ENCODE measurements at regions not wholly inside any gene's neighbourhood (a gene's known extent, or its start where the extent isn't known, plus 50 kb on each side); places are given as distances from the start of the nearest gene placed in this dataset.

DNA sequence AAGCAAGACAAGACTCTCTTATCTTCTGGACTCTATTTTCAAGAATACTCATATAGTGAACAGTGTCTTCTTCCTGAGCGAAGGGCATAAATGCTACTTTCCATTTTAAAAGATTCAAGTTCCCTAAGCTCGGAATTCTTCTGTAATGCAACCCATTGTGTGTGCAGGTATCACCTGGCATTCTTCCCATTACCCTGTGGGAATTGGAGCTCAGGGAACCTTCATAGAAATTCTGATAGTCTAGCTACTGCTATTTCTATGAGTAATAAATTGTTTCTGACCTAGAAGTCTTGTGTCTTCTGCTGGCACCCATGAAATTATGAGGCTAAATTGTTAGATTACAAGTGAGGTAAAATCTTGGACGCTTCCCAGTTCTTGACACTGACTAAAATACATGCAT, 324.1 kb upstream of the DIPK2B start:
- Histone ChIP-seq H2AFZ (replicated peaks; ENCODE audit: low read length, poor library complexity) (no peak overlapping the region), H3K4me1 (ENCODE audit: control insufficient read depth, insufficient read depth, low read length) (no peaks in the 10 kb centered on the region; the same call in 1 of the 2 replicates), H4K8ac (ENCODE audit: low read depth in 2 of 2, low read length in 2 of 2) (no peak overlapping the region), H3K4ac (ENCODE audit: low read depth, low read length) (no peak overlapping the region), H4K5ac (ENCODE audit: low read depth, low read length) (no peak overlapping the region), H3K9me3 (ENCODE audit: control insufficient read depth, insufficient read depth, low read length) (no peaks in the 10 kb centered on the region), H2BK20ac (ENCODE audit: low read depth, low read length) (no peak overlapping the region), H3K18ac (ENCODE audit: low read depth, low read length) (peak overlapping the region; percentile 13; the same call in 1 of the 2 replicates), H4K91ac (ENCODE audit: insufficient read depth, low read depth, low read length) (no peak overlapping the region), H2BK120ac (ENCODE audit: low read depth, low read length) (no peak overlapping the region; the same call in 1 of the 2 replicates), H3K56ac (ENCODE audit: extremely low read depth, insufficient read depth, low read length) (no peak overlapping the region), H3K27me3 (ENCODE audit: control insufficient read depth, insufficient read depth, low read length) (peaks cover 3% of the 10 kb centered on the region), H2AK5ac (ENCODE audit: low read depth, low read length) (no peak overlapping the region), H3K23ac (ENCODE audit: low read depth, low read length) (no peak overlapping the region), H2AK9ac (replicated peaks; ENCODE audit: low read depth, low read length, poor library complexity) (no peak overlapping the region), H3K9ac (ENCODE audit: low read depth, low read length) (no peak overlapping the region), H3K36me3 (ENCODE audit: control insufficient read depth, insufficient read depth, low read length) (no peaks in the 10 kb centered on the region), H2BK5ac (ENCODE audit: low read depth, low read length, poor library complexity, severe bottlenecking) (no peak overlapping the region), H3K79me1 (ENCODE audit: low read depth in 1 of 2, low read length in 2 of 2) (no peaks in the 10 kb centered on the region; a peak in 1 of 4 replicates), H4K20me1 (ENCODE audit: insufficient read depth, low read length) (no peaks in the 10 kb centered on the region), H3K14ac (replicated peaks; ENCODE audit: low read depth, low read length) (no peak overlapping the region), H3K4me2 (ENCODE audit: low read depth, low read length) (no peak overlapping the region), H2BK15ac (ENCODE audit: low read depth, low read length) (no peak overlapping the region), H3K4me3 (ENCODE audit: insufficient read depth, low read depth, low read length) (no peak overlapping the region), H3K9me1 (ENCODE audit: insufficient read depth, low read length) (no peaks in the 10 kb centered on the region), H3K27ac (ENCODE audit: insufficient read depth, low read length) (no peak overlapping the region)
- no CpG with 5 or more reads among the region's 3 CpGs for WGBS, 2 experiments (ENCODE audit: extremely low coverage in 2 of 2, insufficient read length in 1 of 2)
- intact Hi-C loops (cut with micrococcal nuclease) (no loop called here), dilution Hi-C loops (cut with HindIII; ENCODE audit: low sequenced_read_pairs, unreplicated experiment) (no loop called here), in situ Hi-C loops (cut with MboI; ENCODE audit: low sequenced_read_pairs) (no loop called here)
- ChIA-PET CTCF (no interaction called here), POLR2A (ENCODE audit: unreplicated experiment) (no interaction called here)
- no TSS peak for BruUV-seq (replicated peaks)
- TF ChIP-seq MAZ (IDR thresholded peaks at IDR 0.05; ENCODE audit: borderline replicate concordance, low read depth, low read length), result no peak
- no peak for TF ChIP-seq FOS (IDR thresholded peaks at IDR 0.05; ENCODE audit: low read depth, low read length)
- TF ChIP-seq RCOR1 (IDR thresholded peaks at IDR 0.05; ENCODE audit: insufficient replicate concordance, low read length), result no peak
- TF ChIP-seq NFE2L2 (IDR thresholded peaks at IDR 0.05; ENCODE audit: low read depth, low read length), result no peak
- TF ChIP-seq BHLHE40 (IDR thresholded peaks at IDR 0.05; ENCODE audit: low read depth, low read length), result no peak
- TF ChIP-seq SMC3 (IDR thresholded peaks at IDR 0.05; ENCODE audit: low read depth, low read length), result no peak
- TF ChIP-seq, protein P1, sequence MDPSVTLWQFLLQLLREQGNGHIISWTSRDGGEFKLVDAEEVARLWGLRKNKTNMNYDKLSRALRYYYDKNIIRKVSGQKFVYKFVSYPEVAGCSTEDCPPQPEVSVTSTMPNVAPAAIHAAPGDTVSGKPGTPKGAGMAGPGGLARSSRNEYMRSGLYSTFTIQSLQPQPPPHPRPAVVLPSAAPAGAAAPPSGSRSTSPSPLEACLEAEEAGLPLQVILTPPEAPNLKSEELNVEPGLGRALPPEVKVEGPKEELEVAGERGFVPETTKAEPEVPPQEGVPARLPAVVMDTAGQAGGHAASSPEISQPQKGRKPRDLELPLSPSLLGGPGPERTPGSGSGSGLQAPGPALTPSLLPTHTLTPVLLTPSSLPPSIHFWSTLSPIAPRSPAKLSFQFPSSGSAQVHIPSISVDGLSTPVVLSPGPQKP (IDR thresholded peaks at IDR 0.05; ENCODE audit: borderline replicate concordance, low read depth, low read length), result no peak
- TF ChIP-seq, protein P2, sequence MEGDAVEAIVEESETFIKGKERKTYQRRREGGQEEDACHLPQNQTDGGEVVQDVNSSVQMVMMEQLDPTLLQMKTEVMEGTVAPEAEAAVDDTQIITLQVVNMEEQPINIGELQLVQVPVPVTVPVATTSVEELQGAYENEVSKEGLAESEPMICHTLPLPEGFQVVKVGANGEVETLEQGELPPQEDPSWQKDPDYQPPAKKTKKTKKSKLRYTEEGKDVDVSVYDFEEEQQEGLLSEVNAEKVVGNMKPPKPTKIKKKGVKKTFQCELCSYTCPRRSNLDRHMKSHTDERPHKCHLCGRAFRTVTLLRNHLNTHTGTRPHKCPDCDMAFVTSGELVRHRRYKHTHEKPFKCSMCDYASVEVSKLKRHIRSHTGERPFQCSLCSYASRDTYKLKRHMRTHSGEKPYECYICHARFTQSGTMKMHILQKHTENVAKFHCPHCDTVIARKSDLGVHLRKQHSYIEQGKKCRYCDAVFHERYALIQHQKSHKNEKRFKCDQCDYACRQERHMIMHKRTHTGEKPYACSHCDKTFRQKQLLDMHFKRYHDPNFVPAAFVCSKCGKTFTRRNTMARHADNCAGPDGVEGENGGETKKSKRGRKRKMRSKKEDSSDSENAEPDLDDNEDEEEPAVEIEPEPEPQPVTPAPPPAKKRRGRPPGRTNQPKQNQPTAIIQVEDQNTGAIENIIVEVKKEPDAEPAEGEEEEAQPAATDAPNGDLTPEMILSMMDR (conservative IDR thresholded peaks at IDR 0.05; ENCODE audit: low read depth, low read length), result no peak
- TF ChIP-seq, protein P3, sequence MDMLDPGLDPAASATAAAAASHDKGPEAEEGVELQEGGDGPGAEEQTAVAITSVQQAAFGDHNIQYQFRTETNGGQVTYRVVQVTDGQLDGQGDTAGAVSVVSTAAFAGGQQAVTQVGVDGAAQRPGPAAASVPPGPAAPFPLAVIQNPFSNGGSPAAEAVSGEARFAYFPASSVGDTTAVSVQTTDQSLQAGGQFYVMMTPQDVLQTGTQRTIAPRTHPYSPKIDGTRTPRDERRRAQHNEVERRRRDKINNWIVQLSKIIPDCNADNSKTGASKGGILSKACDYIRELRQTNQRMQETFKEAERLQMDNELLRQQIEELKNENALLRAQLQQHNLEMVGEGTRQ (IDR thresholded peaks at IDR 0.05; ENCODE audit: low read depth, low read length), result no peak
- TF ChIP-seq MXI1 (IDR thresholded peaks at IDR 0.05; ENCODE audit: borderline replicate concordance, low read depth, low read length), result no peak
- no peak for TF ChIP-seq CHD1 (IDR thresholded peaks at IDR 0.05; ENCODE audit: low read depth, low read length)
- no peak for TF ChIP-seq RAD21 (IDR thresholded peaks at IDR 0.05; ENCODE audit: low read length)
- TF ChIP-seq MAFK (IDR thresholded peaks at IDR 0.05; ENCODE audit: low read depth, low read length), result no peak
- TF ChIP-seq CEBPB (IDR thresholded peaks at IDR 0.05; ENCODE audit: low read depth, low read length), result no peak
- no peak for TF ChIP-seq RFX5 (IDR thresholded peaks at IDR 0.05; ENCODE audit: low read depth, low read length)
- ATAC-seq (ENCODE audit: low read depth), result no peak
- no peak for DNase-seq

All from IMR-90 (cell line).